ENCODE measurements at regions not wholly inside any gene's neighbourhood (a gene's known extent, or its start where the extent isn't known, plus 50 kb on each side); places are given as distances from the start of the nearest gene placed in this dataset.

DNA sequence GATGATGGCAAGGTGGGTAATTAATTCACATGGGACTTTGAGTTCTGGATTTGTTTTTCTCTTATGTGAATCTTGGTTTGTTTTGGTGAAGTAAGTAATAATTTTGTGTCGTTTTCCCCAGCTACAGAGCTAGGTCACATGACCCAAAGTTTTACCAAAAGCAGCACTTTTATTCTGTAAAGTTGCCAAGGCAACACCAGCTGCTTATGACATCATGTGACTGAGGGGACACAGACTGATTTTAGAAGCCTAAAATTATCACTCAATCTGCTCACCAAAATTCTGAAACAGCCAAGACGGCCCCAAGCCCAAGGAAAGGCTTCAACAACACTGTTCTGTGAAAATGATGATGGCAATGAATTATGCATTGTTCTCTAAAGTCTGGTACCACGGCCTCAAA lies 63.9 kb downstream of the MEX3B start:
- TF ChIP-seq, protein P1, sequence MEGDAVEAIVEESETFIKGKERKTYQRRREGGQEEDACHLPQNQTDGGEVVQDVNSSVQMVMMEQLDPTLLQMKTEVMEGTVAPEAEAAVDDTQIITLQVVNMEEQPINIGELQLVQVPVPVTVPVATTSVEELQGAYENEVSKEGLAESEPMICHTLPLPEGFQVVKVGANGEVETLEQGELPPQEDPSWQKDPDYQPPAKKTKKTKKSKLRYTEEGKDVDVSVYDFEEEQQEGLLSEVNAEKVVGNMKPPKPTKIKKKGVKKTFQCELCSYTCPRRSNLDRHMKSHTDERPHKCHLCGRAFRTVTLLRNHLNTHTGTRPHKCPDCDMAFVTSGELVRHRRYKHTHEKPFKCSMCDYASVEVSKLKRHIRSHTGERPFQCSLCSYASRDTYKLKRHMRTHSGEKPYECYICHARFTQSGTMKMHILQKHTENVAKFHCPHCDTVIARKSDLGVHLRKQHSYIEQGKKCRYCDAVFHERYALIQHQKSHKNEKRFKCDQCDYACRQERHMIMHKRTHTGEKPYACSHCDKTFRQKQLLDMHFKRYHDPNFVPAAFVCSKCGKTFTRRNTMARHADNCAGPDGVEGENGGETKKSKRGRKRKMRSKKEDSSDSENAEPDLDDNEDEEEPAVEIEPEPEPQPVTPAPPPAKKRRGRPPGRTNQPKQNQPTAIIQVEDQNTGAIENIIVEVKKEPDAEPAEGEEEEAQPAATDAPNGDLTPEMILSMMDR (IDR thresholded peaks at IDR 0.05) = no peak
- TF ChIP-seq ZFX (IDR thresholded peaks at IDR 0.05; ENCODE audit: borderline replicate concordance) = no peak
